HuH-7 (cell line): ENCODE measurements at regions not wholly inside any gene's neighbourhood (a gene's known extent, or its start where the extent isn't known, plus 50 kb on each side); places are given as distances from the start of the nearest gene placed in this dataset.
"Not testable (repeated sequence)": the region's sequence is repeated elsewhere in the genome, so short reads cannot be mapped to it uniquely, and the experiment has no call there.

Experiments
- DNase-seq: peaks from one replicate; pipeline ENCODE4 v3.0.0; 2011; ENCODE audit warnings: low spot score

- no peak for DNase-seq
These were observed 199.1 kb downstream of the FZD1 start for GRCh38 chr7:91463330-91463729.

- DNase-seq, result no peak
These were observed 201.4 kb downstream of the FZD1 start for GRCh38 chr7:91465595-91466061.

GRCh38 chr7:91468256-91468655 is 204.0 kb downstream of the FZD1 start:
- no peak for DNase-seq

GRCh38 chr7:91473619-91474018 is 209.4 kb downstream of the FZD1 start:
- no peak for DNase-seq

- DNase-seq, result no peak
These were observed 209.8 kb downstream of the FZD1 start for GRCh38 chr7:91474074-91474473.

- not testable (repeated sequence) for DNase-seq
These were observed 216.2 kb downstream of the FZD1 start for GRCh38 chr7:91480470-91480869.

GRCh38 chr7:91491868-91492267 is 227.6 kb downstream of the FZD1 start:
- DNase-seq, result no peak

GRCh38 chr7:91492317-91492716 is 228.1 kb downstream of the FZD1 start:
- no peak for DNase-seq

GRCh38 chr7:91492773-91493172 is 228.5 kb downstream of the FZD1 start:
- DNase-seq, result no peak

GRCh38 chr7:91494450-91494849 is 230.2 kb downstream of the FZD1 start:
- no peak for DNase-seq

- no peak for DNase-seq
These were observed 232.1 kb downstream of the FZD1 start for GRCh38 chr7:91496251-91496820.

GRCh38 chr7:91497277-91497676 is 233.0 kb downstream of the FZD1 start:
- not testable (repeated sequence) for DNase-seq

GRCh38 chr7:91503934-91504555 is 239.8 kb downstream of the FZD1 start:
- DNase-seq, result no peak

GRCh38 chr7:91504919-91505318 is 240.7 kb downstream of the FZD1 start:
- DNase-seq, result no peak

- not testable (repeated sequence) for DNase-seq
These were observed 242.7 kb downstream of the FZD1 start for GRCh38 chr7:91506966-91507365.

GRCh38 chr7:91511861-91512260 is 247.6 kb downstream of the FZD1 start:
- not testable (repeated sequence) for DNase-seq

GRCh38 chr7:91512958-91513357 is 248.7 kb downstream of the FZD1 start:
- DNase-seq, result no peak

- DNase-seq, result no peak
These were observed 250.4 kb downstream of the FZD1 start for GRCh38 chr7:91514591-91514990.

- no peak for DNase-seq
These were observed 251.7 kb downstream of the FZD1 start for GRCh38 chr7:91515961-91516360.

GRCh38 chr7:91517201-91517785 is 253.1 kb downstream of the FZD1 start:
- DNase-seq, result no peak

- DNase-seq, result no peak
These were observed 253.8 kb downstream of the FZD1 start for GRCh38 chr7:91518058-91518457.

GRCh38 chr7:91519241-91520158 is 255.3 kb downstream of the FZD1 start:
- no peak for DNase-seq

GRCh38 chr7:91520645-91521044 is 256.4 kb downstream of the FZD1 start:
- no peak for DNase-seq
